SU-DHL-6 (cell line): ENCODE measurements at regions not wholly inside any gene's neighbourhood (a gene's known extent, or its start where the extent isn't known, plus 50 kb on each side); places are given as distances from the start of the nearest gene placed in this dataset.

Experiments used
- CTCF ChIP-seq: fragments of 200-600 bp; sonication (generic); IDR thresholded peaks from one replicate; pipeline ENCODE4 v1.5.1; 2017; ENCODE audit warnings: antibody characterized with exemption, mild to moderate bottlenecking, low read length, moderate library complexity; ENCODE audit not compliant: insufficient read depth, poor library complexity, severe bottlenecking
- EZH2phosphoT487 ChIP-seq: fragments of 200-600 bp; sonication (generic), shearing (Covaris generic); conservative IDR thresholded peaks from 2 replicates; pipeline ENCODE4 v1.6.1; 2018; ENCODE audit warnings: mild to moderate bottlenecking, antibody characterized with exemption, low read length, moderate library complexity, mixed read lengths

- TF ChIP-seq CTCF (no peak), EZH2phosphoT487 (no peak)
Measured at GRCh38 chr14:86997271-86997670, 995.7 kb downstream of the GALC start.
